K562 (cell line): ENCODE measurements at regions not wholly inside any gene's neighbourhood (a gene's known extent, or its start where the extent isn't known, plus 50 kb on each side); places are given as distances from the start of the nearest gene placed in this dataset.

Experiments used
- ATAC-seq: fragments of 200-7000 bp; cut with Tn5 transposase; 3 replicates; pipeline ENCODE4 v1.9.1; 2020; ENCODE audit warnings: moderate library complexity
- BruUV-seq: library from RNA; stranded (reverse); fragments of 400-500 nt; replicated peaks from 2 replicates; lab custom pipeline; 2021; lab: Mats Ljungman, UMichigan
- CTCF ChIA-PET: fragments of 300-600 bp; formaldehyde crosslinking; extraction: SDS; loops from one replicate; lab custom pipeline; 2021; ENCODE audit warnings: low intra/inter-chr PET ratio; lab: Yijun Ruan, JAX
- POLR2A ChIA-PET: fragments of 300-600, 350-650 bp; sonication (Branson Sonifier 250); formaldehyde crosslinking; extraction: SDS; loops from one replicate; lab custom pipeline; 2021; ENCODE audit warnings: antibody characterized with exemption, inconsistent platforms; lab: Yijun Ruan, JAX
- DNase-seq, 4 experiments: peaks; one replicate each; pipeline versions ENCODE4 v3.0.0 to v3.0.0-alpha.2; 2011 to 2018; ENCODE audit warnings: low spot score in 3 of 4, mixed read lengths in 3 of 4; ENCODE audit errors: extremely low read depth in 1 of 4
- FAIRE-seq: peaks from 2 replicates; lab custom pipeline; 2011; peaks lifted over from hg19 to GRCh38; lab: Jason Lieb, UNC
- H2AFZ ChIP-seq: 2 replicates; pipeline ENCODE4 v1.6.0; 2011; ENCODE audit warnings: low read depth, low read length, control low read depth, inconsistent platforms
- H3K27ac ChIP-seq: fragments of 200-600 bp; 3 replicates; pipeline ENCODE4 v1.8.0; 2011; ENCODE audit warnings: low read depth, mild to moderate bottlenecking, control low read depth, inconsistent platforms, low read length, moderate library complexity, mixed read lengths; ENCODE audit errors: extremely low read depth
- H3K27me3 ChIP-seq, 2 experiments: fragments of 300-600 bp in 1 of 2; 2 replicates in 1 of 2; 3 replicates in 1 of 2; pipeline versions ENCODE4 v1.6.0 to v1.8.0; 2011; ENCODE audit warnings: inconsistent platforms in 2 of 2, low read length in 2 of 2, mild to moderate bottlenecking in 1 of 2, mixed read lengths in 1 of 2, moderate library complexity in 1 of 2; ENCODE audit not compliant: control insufficient read depth in 2 of 2, insufficient read depth in 2 of 2
- H3K36me3 ChIP-seq: fragments of 300-600 bp; 3 replicates; pipeline ENCODE4 v1.8.0; 2011; ENCODE audit warnings: mild to moderate bottlenecking, low read length, inconsistent platforms; ENCODE audit not compliant: control insufficient read depth, insufficient read depth
- H3K4me1 ChIP-seq, 2 experiments: fragments of 200-600 bp in 1 of 2; replicated peaks in 1 of 2; 2 replicates in 1 of 2; 3 replicates in 1 of 2; pipeline versions ENCODE4 v1.5.1 to v1.8.0; 2011; ENCODE audit warnings: inconsistent platforms in 2 of 2, low read length in 2 of 2, mild to moderate bottlenecking in 1 of 2, mixed read lengths in 1 of 2, moderate library complexity in 1 of 2; ENCODE audit not compliant: control insufficient read depth in 2 of 2, insufficient read depth in 2 of 2
- H3K4me2 ChIP-seq: 2 replicates; pipeline ENCODE4 v1.6.1; 2011; ENCODE audit warnings: low read length, control low read depth, inconsistent platforms, mixed read lengths; ENCODE audit not compliant: insufficient read depth
- H3K4me3 ChIP-seq: fragments of 200-600 bp; sonication (generic), shearing (Covaris generic); 2 replicates; pipeline ENCODE4 v1.5.1; 2016; ENCODE audit warnings: control low read depth, inconsistent platforms
- H3K79me2 ChIP-seq: fragments of 200-600 bp; 3 replicates; pipeline ENCODE4 v1.8.0; 2011; ENCODE audit warnings: low read length, inconsistent platforms; ENCODE audit not compliant: control insufficient read depth, insufficient read depth
- H3K9ac ChIP-seq, 2 experiments: 2 replicates each; pipeline versions ENCODE4 v1.6.0 to v1.6.1; 2011; ENCODE audit warnings: low read depth in 2 of 2, low read length in 2 of 2, control low read depth in 1 of 2, inconsistent platforms in 1 of 2, mild to moderate bottlenecking in 1 of 2, mixed read lengths in 1 of 2; ENCODE audit not compliant: insufficient read depth in 1 of 2
- H3K9me1 ChIP-seq: one replicate; pipeline ENCODE4 v1.6.0; 2011; ENCODE audit warnings: inconsistent platforms, mild to moderate bottlenecking, low read length, moderate library complexity; ENCODE audit not compliant: control insufficient read depth, insufficient read depth
- H3K9me3 ChIP-seq: replicated peaks from 2 replicates; pipeline ENCODE4 v1.5.1; 2011; ENCODE audit warnings: low read depth, low read length, inconsistent platforms; ENCODE audit not compliant: control insufficient read depth, insufficient read depth
- H4K20me1 ChIP-seq: replicated peaks from 2 replicates; pipeline ENCODE4 v1.6.1; 2011; ENCODE audit warnings: low read length, inconsistent platforms, mixed read lengths; ENCODE audit not compliant: control insufficient read depth, insufficient read depth
- ADNP ChIP-seq: fragments of 200-800 bp; sonication (Bioruptor generic); IDR thresholded peaks from 2 replicates; pipeline ENCODE4 v1.6.1; 2016; ENCODE audit warnings: missing genetic modification characterization, missing compliant biosample characterization
- ARID2 ChIP-seq: fragments of 450-650 bp; IDR thresholded peaks from 2 replicates; pipeline ENCODE4 v1.6.1; 2017; ENCODE audit warnings: antibody characterized with exemption, mild to moderate bottlenecking
- BCL6 ChIP-seq: fragments of 250-450 bp; sonication (Bioruptor Pico); IDR thresholded peaks from 2 replicates; pipeline ENCODE4 v1.4.0; 2020
- JUN ChIP-seq, 2 experiments: sonication (generic) in 1 of 2; formaldehyde crosslinking in 1 of 2; IDR thresholded peaks; 2 replicates each; pipeline versions ENCODE4 v1.6.1 to v1.8.0; 2012 to 2022; ENCODE audit warnings: borderline replicate concordance in 2 of 2, mild to moderate bottlenecking in 2 of 2, improper control_type of control experiment in 1 of 2, low read depth in 1 of 2, low read length in 1 of 2, missing genetic modification reagents in 1 of 2
- NCOR1 ChIP-seq: fragments of 450-650 bp; IDR thresholded peaks from 2 replicates; pipeline ENCODE4 v1.6.1; 2016; ENCODE audit warnings: mild to moderate bottlenecking, moderate library complexity
- PHF8 ChIP-seq: fragments of 200-600 bp; sonication (generic); IDR thresholded peaks from 2 replicates; pipeline ENCODE4 v1.6.1; 2012; ENCODE audit warnings: mixed run types, mild to moderate bottlenecking, inconsistent platforms, low read length, moderate library complexity, borderline replicate concordance
- POLR2B ChIP-seq: fragments of 450-650 bp; IDR thresholded peaks from 2 replicates; pipeline ENCODE4 v1.6.1; 2018; ENCODE audit warnings: low read depth; ENCODE audit not compliant: partially characterized antibody
- RBM14 ChIP-seq: fragments of 200-400 bp; formaldehyde crosslinking; IDR thresholded peaks from 2 replicates; pipeline ENCODE4 v1.6.1; 2018; ENCODE audit warnings: low read depth, mild to moderate bottlenecking, low read length, moderate library complexity, borderline replicate concordance; ENCODE audit not compliant: insufficient read depth
- SUPT5H ChIP-seq: fragments of 450-650 bp; IDR thresholded peaks from 2 replicates; pipeline ENCODE4 v1.6.1; 2016
- TBL1XR1 ChIP-seq, 2 experiments: IDR thresholded peaks; 2 replicates each; pipeline ENCODE4 v1.6.1; 2012; ENCODE audit warnings: improper control_type of control experiment in 2 of 2, low read length in 2 of 2, mild to moderate bottlenecking in 1 of 2
- ZNF24 ChIP-seq: fragments of 450-650 bp; IDR thresholded peaks from 2 replicates; pipeline ENCODE4 v1.6.1; 2016
- ZSCAN32 ChIP-seq: fragments of 450-650 bp; formaldehyde crosslinking; IDR thresholded peaks from 2 replicates; pipeline ENCODE4 v1.4.0; 2020; ENCODE audit warnings: mild to moderate bottlenecking, moderate library complexity
- WGBS: fragments of 100-300 bp; shearing (Covaris generic); methylation state at CpG from one replicate; pipeline ENCODE4 v1.1.6; 2016; ENCODE audit warnings: low coverage, mixed read lengths; ENCODE audit not compliant: insufficient coverage; ENCODE audit errors: missing lambda C conversion rate; 5-methylcytosine and 5-hydroxymethylcytosine counted together
- in situ Hi-C: fragments of 300-500 bp; cut with MboI; formaldehyde crosslinking; loops from 4 replicates; pipeline ENCODE4 v1.15.0; 2018; ENCODE audit warnings: inconsistent platforms, mixed read lengths
- intact Hi-C: fragments of 100-400 bp; cut with micrococcal nuclease; formaldehyde crosslinking; loops from 2 replicates; pipeline ENCODE4 v1.14.2; 2022
- TF ChIP-seq, protein P1 (sequence below): fragments of 250-450 bp; sonication (Bioruptor Pico); IDR thresholded peaks from 2 replicates; pipeline ENCODE4 v1.4.0; 2020
- TF ChIP-seq, protein P2 (sequence below): fragments of 450-650 bp; formaldehyde crosslinking; IDR thresholded peaks from 2 replicates; pipeline ENCODE4 v1.4.0; 2020; ENCODE audit warnings: mild to moderate bottlenecking, mixed read lengths
- TF ChIP-seq, protein P3 (sequence below): fragments of 450-650 bp; IDR thresholded peaks from 2 replicates; pipeline ENCODE4 v1.6.1; 2016; ENCODE audit warnings: missing biosample characterization, missing genetic modification characterization
- TF ChIP-seq, protein P4 (sequence below): fragments of 250-450 bp; sonication (Bioruptor Pico); IDR thresholded peaks from 2 replicates; pipeline ENCODE4 v1.6.1; 2021; ENCODE audit warnings: mild to moderate bottlenecking

DNA sequence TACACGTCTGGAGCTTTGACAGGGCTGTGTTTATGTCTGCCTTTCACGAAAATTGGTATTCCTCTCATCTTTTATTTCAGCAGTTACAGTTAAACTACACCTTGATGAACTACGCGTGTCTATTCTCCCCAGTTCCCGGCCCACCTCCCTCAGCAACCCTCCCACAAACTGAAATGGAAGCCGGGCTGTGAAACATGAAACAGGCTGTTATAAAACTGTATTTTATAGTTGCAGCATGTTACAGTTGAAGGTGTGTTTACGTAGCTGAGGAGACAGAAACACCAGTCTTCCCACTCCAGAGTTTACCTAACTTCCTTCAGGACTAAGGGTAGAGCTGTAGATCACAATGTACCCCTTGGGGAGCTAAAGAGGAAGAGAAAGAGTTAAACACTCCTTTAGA lies 228.3 kb upstream of the ZNF32 start:
- intact Hi-C loops (no loop called here), in situ Hi-C loops (no loop called here)
- no peak overlapping the region for H3K4me2 ChIP-seq
- H3K27ac ChIP-seq: no peak overlapping the region
- H3K9me3 ChIP-seq: no peaks in the 10 kb centered on the region
- H3K9me1 ChIP-seq: no peaks in the 10 kb centered on the region
- ChIA-PET POLR2A (no interaction called here), CTCF (no interaction called here)
- FAIRE-seq: no peak
- no peak overlapping the region for H3K4me3 ChIP-seq
- DNase-seq: no peak
- no peak for ATAC-seq
- no TSS peak for BruUV-seq
- WGBS: 1% methylated on average over 7 of the region's 7 CpGs
- peaks cover 5% of the 10 kb centered on the region; the same call in 1 of the 2 replicates for H4K20me1 ChIP-seq
- H3K36me3 ChIP-seq: no peaks in the 10 kb centered on the region
- H3K27me3 ChIP-seq: peaks cover 30 to 59% of the 10 kb centered on the region in 2 experiments
- no peaks in the 10 kb centered on the region for H3K79me2 ChIP-seq
- no peak overlapping the region for H3K9ac ChIP-seq
- no peak overlapping the region for H2AFZ ChIP-seq
- H3K4me1 ChIP-seq: no peaks in the 10 kb centered on the region
- TF ChIP-seq, protein P1, sequence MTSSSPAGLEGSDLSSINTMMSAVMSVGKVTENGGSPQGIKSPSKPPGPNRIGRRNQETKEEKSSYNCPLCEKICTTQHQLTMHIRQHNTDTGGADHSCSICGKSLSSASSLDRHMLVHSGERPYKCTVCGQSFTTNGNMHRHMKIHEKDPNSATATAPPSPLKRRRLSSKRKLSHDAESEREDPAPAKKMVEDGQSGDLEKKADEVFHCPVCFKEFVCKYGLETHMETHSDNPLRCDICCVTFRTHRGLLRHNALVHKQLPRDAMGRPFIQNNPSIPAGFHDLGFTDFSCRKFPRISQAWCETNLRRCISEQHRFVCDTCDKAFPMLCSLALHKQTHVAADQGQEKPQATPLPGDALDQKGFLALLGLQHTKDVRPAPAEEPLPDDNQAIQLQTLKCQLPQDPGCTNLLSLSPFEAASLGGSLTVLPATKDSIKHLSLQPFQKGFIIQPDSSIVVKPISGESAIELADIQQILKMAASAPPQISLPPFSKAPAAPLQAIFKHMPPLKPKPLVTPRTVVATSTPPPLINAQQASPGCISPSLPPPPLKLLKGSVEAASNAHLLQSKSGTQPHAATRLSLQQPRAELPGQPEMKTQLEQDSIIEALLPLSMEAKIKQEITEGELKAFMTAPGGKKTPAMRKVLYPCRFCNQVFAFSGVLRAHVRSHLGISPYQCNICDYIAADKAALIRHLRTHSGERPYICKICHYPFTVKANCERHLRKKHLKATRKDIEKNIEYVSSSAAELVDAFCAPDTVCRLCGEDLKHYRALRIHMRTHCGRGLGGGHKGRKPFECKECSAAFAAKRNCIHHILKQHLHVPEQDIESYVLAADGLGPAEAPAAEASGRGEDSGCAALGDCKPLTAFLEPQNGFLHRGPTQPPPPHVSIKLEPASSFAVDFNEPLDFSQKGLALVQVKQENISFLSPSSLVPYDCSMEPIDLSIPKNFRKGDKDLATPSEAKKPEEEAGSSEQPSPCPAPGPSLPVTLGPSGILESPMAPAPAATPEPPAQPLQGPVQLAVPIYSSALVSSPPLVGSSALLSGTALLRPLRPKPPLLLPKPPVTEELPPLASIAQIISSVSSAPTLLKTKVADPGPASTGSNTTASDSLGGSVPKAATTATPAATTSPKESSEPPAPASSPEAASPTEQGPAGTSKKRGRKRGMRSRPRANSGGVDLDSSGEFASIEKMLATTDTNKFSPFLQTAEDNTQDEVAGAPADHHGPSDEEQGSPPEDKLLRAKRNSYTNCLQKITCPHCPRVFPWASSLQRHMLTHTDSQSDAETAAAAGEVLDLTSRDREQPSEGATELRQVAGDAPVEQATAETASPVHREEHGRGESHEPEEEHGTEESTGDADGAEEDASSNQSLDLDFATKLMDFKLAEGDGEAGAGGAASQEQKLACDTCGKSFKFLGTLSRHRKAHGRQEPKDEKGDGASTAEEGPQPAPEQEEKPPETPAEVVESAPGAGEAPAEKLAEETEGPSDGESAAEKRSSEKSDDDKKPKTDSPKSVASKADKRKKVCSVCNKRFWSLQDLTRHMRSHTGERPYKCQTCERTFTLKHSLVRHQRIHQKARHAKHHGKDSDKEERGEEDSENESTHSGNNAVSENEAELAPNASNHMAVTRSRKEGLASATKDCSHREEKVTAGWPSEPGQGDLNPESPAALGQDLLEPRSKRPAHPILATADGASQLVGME: no peak
- TF ChIP-seq PHF8: no peak
- TF ChIP-seq, protein P2, sequence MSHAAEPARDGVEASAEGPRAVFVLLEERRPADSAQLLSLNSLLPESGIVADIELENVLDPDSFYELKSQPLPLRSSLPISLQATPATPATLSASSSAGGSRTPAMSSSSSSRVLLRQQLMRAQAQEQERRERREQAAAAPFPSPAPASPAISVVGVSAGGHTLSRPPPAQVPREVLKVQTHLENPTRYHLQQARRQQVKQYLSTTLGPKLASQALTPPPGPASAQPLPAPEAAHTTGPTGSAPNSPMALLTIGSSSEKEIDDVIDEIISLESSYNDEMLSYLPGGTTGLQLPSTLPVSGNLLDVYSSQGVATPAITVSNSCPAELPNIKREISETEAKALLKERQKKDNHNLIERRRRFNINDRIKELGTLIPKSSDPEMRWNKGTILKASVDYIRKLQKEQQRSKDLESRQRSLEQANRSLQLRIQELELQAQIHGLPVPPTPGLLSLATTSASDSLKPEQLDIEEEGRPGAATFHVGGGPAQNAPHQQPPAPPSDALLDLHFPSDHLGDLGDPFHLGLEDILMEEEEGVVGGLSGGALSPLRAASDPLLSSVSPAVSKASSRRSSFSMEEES (CRISPR knock-in tag): no peak
- TF ChIP-seq, protein P3, sequence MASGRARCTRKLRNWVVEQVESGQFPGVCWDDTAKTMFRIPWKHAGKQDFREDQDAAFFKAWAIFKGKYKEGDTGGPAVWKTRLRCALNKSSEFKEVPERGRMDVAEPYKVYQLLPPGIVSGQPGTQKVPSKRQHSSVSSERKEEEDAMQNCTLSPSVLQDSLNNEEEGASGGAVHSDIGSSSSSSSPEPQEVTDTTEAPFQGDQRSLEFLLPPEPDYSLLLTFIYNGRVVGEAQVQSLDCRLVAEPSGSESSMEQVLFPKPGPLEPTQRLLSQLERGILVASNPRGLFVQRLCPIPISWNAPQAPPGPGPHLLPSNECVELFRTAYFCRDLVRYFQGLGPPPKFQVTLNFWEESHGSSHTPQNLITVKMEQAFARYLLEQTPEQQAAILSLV (tag): no peak
- TF ChIP-seq ZSCAN32 (CRISPR knock-in tag): no peak
- no peak for TF ChIP-seq BCL6 (CRISPR knock-in tag)
- TF ChIP-seq JUN (IDR thresholded peaks at IDR 0.05; ENCODE audit: borderline replicate concordance, low read depth, low read length): no peak
- TF ChIP-seq JUN (CRISPR knock-in tag; IDR thresholded peaks at IDR 0.05; ENCODE audit: borderline replicate concordance): no peak
- no peak for TF ChIP-seq ZNF24
- TF ChIP-seq RBM14: no peak
- TF ChIP-seq ADNP (tag): no peak
- no peak for TF ChIP-seq POLR2B
- no peak for TF ChIP-seq TBL1XR1 (IDR thresholded peaks at IDR 0.05; ENCODE audit: low read length in 2 of 2)
- TF ChIP-seq, protein P4, sequence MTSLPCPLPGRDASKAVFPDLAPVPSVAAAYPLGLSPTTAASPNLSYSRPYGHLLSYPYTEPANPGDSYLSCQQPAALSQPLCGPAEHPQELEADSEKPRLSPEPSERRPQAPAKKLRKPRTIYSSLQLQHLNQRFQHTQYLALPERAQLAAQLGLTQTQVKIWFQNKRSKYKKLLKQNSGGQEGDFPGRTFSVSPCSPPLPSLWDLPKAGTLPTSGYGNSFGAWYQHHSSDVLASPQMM (CRISPR knock-in tag): no peak
- TF ChIP-seq NCOR1: no peak
- no peak for TF ChIP-seq SUPT5H
- no peak for TF ChIP-seq ARID2
